ENCODE measurements at regions not wholly inside any gene's neighbourhood (a gene's known extent, or its start where the extent isn't known, plus 50 kb on each side); places are given as distances from the start of the nearest gene placed in this dataset.

- no peak for DNase-seq (ENCODE audit: low spot score in 2 of 2)
Observed at GRCh38 chr22:27284324-27284723, 517.2 kb downstream of the MN1 start.

GRCh38 chr22:27286711-27287110 lies 514.8 kb downstream of the MN1 start:
- FAIRE-seq, result no peak

More at GRCh38 chr22:27284324-27284723, 517.2 kb downstream of the MN1 start:
- FAIRE-seq, result no peak

GRCh38 chr22:27292542-27293299 lies 508.8 kb downstream of the MN1 start:
- FAIRE-seq (no peak), DNase-seq (ENCODE audit: low spot score in 2 of 2) (no peak)

More at GRCh38 chr22:27286711-27287110, 514.8 kb downstream of the MN1 start:
- no peak for DNase-seq (ENCODE audit: low spot score in 2 of 2)

- no peak for FAIRE-seq
Observed at GRCh38 chr22:27293721-27294445, 507.7 kb downstream of the MN1 start.

GRCh38 chr22:27295040-27295439 lies 506.5 kb downstream of the MN1 start:
- FAIRE-seq, result no peak
- DNase-seq (ENCODE audit: low spot score in 2 of 2), result no peak

More at GRCh38 chr22:27293721-27294445, 507.7 kb downstream of the MN1 start:
- no peak for DNase-seq (ENCODE audit: low spot score in 2 of 2)

GRCh38 chr22:27295605-27296004 lies 506.0 kb downstream of the MN1 start:
- DNase-seq (ENCODE audit: low spot score in 2 of 2), result no peak
- FAIRE-seq, result no peak

GRCh38 chr22:27296091-27296675 lies 505.4 kb downstream of the MN1 start:
- DNase-seq (ENCODE audit: low spot score in 2 of 2), result no peak
- FAIRE-seq, result no peak

GRCh38 chr22:27297125-27297524 lies 504.4 kb downstream of the MN1 start:
- DNase-seq (ENCODE audit: low spot score in 2 of 2), result no peak
- no peak for FAIRE-seq

GRCh38 chr22:27298332-27298731 lies 503.2 kb downstream of the MN1 start:
- DNase-seq (ENCODE audit: low spot score in 2 of 2) (no peak), FAIRE-seq (no peak)

GRCh38 chr22:27298742-27299141 lies 502.8 kb downstream of the MN1 start:
- FAIRE-seq (no peak), DNase-seq (ENCODE audit: low spot score in 2 of 2) (no peak)

GRCh38 chr22:27299181-27300085 lies 502.1 kb downstream of the MN1 start:
- FAIRE-seq, result no peak
- DNase-seq (ENCODE audit: low spot score in 2 of 2), result no peak

GRCh38 chr22:27300536-27301285 lies 500.8 kb downstream of the MN1 start:
- no peak for FAIRE-seq

GRCh38 chr22:27302501-27302900 lies 499.1 kb downstream of the MN1 start:
- no peak for FAIRE-seq
- DNase-seq (ENCODE audit: low spot score in 2 of 2), result no peak

More at GRCh38 chr22:27300536-27301285, 500.8 kb downstream of the MN1 start:
- DNase-seq (ENCODE audit: low spot score in 2 of 2), result no peak

- DNase-seq (ENCODE audit: low spot score in 2 of 2) (no peak), FAIRE-seq (no peak)
Observed at GRCh38 chr22:27303718-27304117, 497.8 kb downstream of the MN1 start.

- DNase-seq (ENCODE audit: low spot score in 2 of 2) (no peak), FAIRE-seq (no peak)
Observed at GRCh38 chr22:27306771-27307170, 494.8 kb downstream of the MN1 start.

- FAIRE-seq, result no peak
Observed at GRCh38 chr22:27307545-27308247, 493.9 kb downstream of the MN1 start.

GRCh38 chr22:27308513-27308912 lies 493.0 kb downstream of the MN1 start:
- DNase-seq (ENCODE audit: low spot score in 2 of 2) (no peak), FAIRE-seq (no peak)

More at GRCh38 chr22:27307545-27308247, 493.9 kb downstream of the MN1 start:
- DNase-seq (ENCODE audit: low spot score in 2 of 2), result no peak

GRCh38 chr22:27309697-27310096 lies 491.9 kb downstream of the MN1 start:
- FAIRE-seq (no peak), DNase-seq (ENCODE audit: low spot score in 2 of 2) (no peak)

All from frontal cortex (tissue), 3 donors.